ENCODE measurements at regions not wholly inside any gene's neighbourhood (a gene's known extent, or its start where the extent isn't known, plus 50 kb on each side); places are given as distances from the start of the nearest gene placed in this dataset.
A peak's percentile ranks its signal among the peaks of the same experiment; 100 is the strongest.
"Not testable (repeated sequence)": the region's sequence is repeated elsewhere in the genome, so short reads cannot be mapped to it uniquely, and the experiment has no call there.

GRCh38 chr16:65622151-65622550 is 500.3 kb upstream of the CDH11 start:
- no peak for DNase-seq (ENCODE audit: low spot score)

GRCh38 chr16:65621640-65622039 is 499.8 kb upstream of the CDH11 start:
- no peak for DNase-seq (ENCODE audit: low spot score)

GRCh38 chr16:65619606-65620005 is 497.7 kb upstream of the CDH11 start:
- DNase-seq (ENCODE audit: low spot score), result no peak

GRCh38 chr16:65618931-65619330 is 497.1 kb upstream of the CDH11 start:
- DNase-seq (ENCODE audit: low spot score), result no peak

GRCh38 chr16:65618333-65618732 is 496.5 kb upstream of the CDH11 start:
- DNase-seq (ENCODE audit: low spot score), result no peak

GRCh38 chr16:65617421-65617820 is 495.6 kb upstream of the CDH11 start:
- no peak for DNase-seq (ENCODE audit: low spot score)

GRCh38 chr16:65608455-65608854 is 486.6 kb upstream of the CDH11 start:
- no peak for DNase-seq (ENCODE audit: low spot score)

GRCh38 chr16:65604771-65605170 is 482.9 kb upstream of the CDH11 start:
- no peak for DNase-seq (ENCODE audit: low spot score)

- DNase-seq (ENCODE audit: low spot score), result no peak
These were observed 479.9 kb upstream of the CDH11 start for GRCh38 chr16:65601781-65602180.

- DNase-seq (ENCODE audit: low spot score), result no peak
These were observed 478.8 kb upstream of the CDH11 start for GRCh38 chr16:65600629-65601028.

- DNase-seq (ENCODE audit: low spot score), result no peak
These were observed 478.2 kb upstream of the CDH11 start for GRCh38 chr16:65600046-65600445.

GRCh38 chr16:65598621-65599020 is 476.8 kb upstream of the CDH11 start:
- DNase-seq (ENCODE audit: low spot score), result no peak

- DNase-seq (ENCODE audit: low spot score), result no peak
These were observed 461.6 kb upstream of the CDH11 start for GRCh38 chr16:65583498-65583897.

GRCh38 chr16:65579050-65579449 is 457.2 kb upstream of the CDH11 start:
- DNase-seq (ENCODE audit: low spot score), result peak; percentile 17

GRCh38 chr16:65576631-65577030 is 454.8 kb upstream of the CDH11 start:
- peak; percentile 50 for DNase-seq (ENCODE audit: low spot score)

- no peak for DNase-seq (ENCODE audit: low spot score)
These were observed 454.3 kb upstream of the CDH11 start for GRCh38 chr16:65576139-65576538.

- DNase-seq (ENCODE audit: low spot score), result no peak
These were observed 452.6 kb upstream of the CDH11 start for GRCh38 chr16:65574326-65574966.

- DNase-seq (ENCODE audit: low spot score), result no peak
These were observed 450.3 kb upstream of the CDH11 start for GRCh38 chr16:65572156-65572555.

GRCh38 chr16:65570261-65570660 is 448.4 kb upstream of the CDH11 start:
- no peak for DNase-seq (ENCODE audit: low spot score)

GRCh38 chr16:65559846-65560245 is 438.0 kb upstream of the CDH11 start:
- no peak for DNase-seq (ENCODE audit: low spot score)

GRCh38 chr16:65549689-65550088 is 427.8 kb upstream of the CDH11 start:
- DNase-seq (ENCODE audit: low spot score), result not testable (repeated sequence)

- peak; percentile 37 for DNase-seq (ENCODE audit: low spot score)
These were observed 426.6 kb upstream of the CDH11 start for GRCh38 chr16:65548470-65548869.

- DNase-seq (ENCODE audit: low spot score), result peak; percentile 17
These were observed 426.0 kb upstream of the CDH11 start for GRCh38 chr16:65547772-65548446.

- no peak for DNase-seq (ENCODE audit: low spot score)
These were observed 424.5 kb upstream of the CDH11 start for GRCh38 chr16:65546353-65546791.
